Osteoblast (primary cell): ENCODE measurements at regions not wholly inside any gene's neighbourhood (a gene's known extent, or its start where the extent isn't known, plus 50 kb on each side); places are given as distances from the start of the nearest gene placed in this dataset.

Experiments used
- DNase-seq: peaks from one replicate; pipeline ENCODE4 v3.0.0; 2011; ENCODE audit warnings: low spot score, mixed read lengths; ENCODE audit not compliant: insufficient read length; ENCODE audit errors: missing footprints
- H2AFZ ChIP-seq: 2 replicates; pipeline ENCODE4 v1.6.0; 2011; ENCODE audit warnings: mild to moderate bottlenecking, low read length
- H3K27ac ChIP-seq: 2 replicates; pipeline ENCODE4 v1.5.1; 2011; ENCODE audit warnings: mild to moderate bottlenecking, low read depth, low read length, moderate library complexity
- H3K27me3 ChIP-seq: 2 replicates; pipeline ENCODE4 v1.6.0; 2012; ENCODE audit warnings: mild to moderate bottlenecking, control low read depth, inconsistent platforms, low read length, moderate library complexity; ENCODE audit not compliant: insufficient read depth
- H3K36me3 ChIP-seq: 2 replicates; pipeline ENCODE4 v1.5.1; 2011; ENCODE audit warnings: mild to moderate bottlenecking, low read length, control low read depth, moderate library complexity; ENCODE audit not compliant: insufficient read depth
- H3K4me1 ChIP-seq: 2 replicates; pipeline ENCODE4 v1.5.1; 2011; ENCODE audit warnings: mild to moderate bottlenecking, low read length, control low read depth, moderate library complexity; ENCODE audit not compliant: insufficient read depth
- H3K4me2 ChIP-seq: 2 replicates; pipeline ENCODE4 v1.6.0; 2011; ENCODE audit warnings: mild to moderate bottlenecking, low read length; ENCODE audit not compliant: insufficient read depth
- H3K4me3 ChIP-seq: fragments of 200-600 bp; sonication (generic); 3 replicates; pipeline ENCODE4 v1.5.1; 2012; ENCODE audit warnings: mild to moderate bottlenecking, low read length, inconsistent platforms; ENCODE audit not compliant: insufficient read depth
- H3K79me2 ChIP-seq: 2 replicates; pipeline ENCODE4 v1.6.0; 2012; ENCODE audit warnings: mild to moderate bottlenecking, low read length, control low read depth, inconsistent platforms; ENCODE audit not compliant: insufficient read depth
- H3K9me3 ChIP-seq: 2 replicates; pipeline ENCODE4 v1.5.1; 2011; ENCODE audit warnings: low read depth, low read length, control low read depth
- H4K20me1 ChIP-seq: 2 replicates; pipeline ENCODE4 v1.6.0; 2012; ENCODE audit warnings: mild to moderate bottlenecking, low read length, control low read depth; ENCODE audit not compliant: insufficient read depth
- TF ChIP-seq, protein P1 (sequence below): IDR thresholded peaks from 2 replicates; pipeline ENCODE4 v1.5.1; 2011; ENCODE audit warnings: mild to moderate bottlenecking, low read depth, low read length, moderate library complexity; ENCODE audit errors: extremely low read depth

DNA sequence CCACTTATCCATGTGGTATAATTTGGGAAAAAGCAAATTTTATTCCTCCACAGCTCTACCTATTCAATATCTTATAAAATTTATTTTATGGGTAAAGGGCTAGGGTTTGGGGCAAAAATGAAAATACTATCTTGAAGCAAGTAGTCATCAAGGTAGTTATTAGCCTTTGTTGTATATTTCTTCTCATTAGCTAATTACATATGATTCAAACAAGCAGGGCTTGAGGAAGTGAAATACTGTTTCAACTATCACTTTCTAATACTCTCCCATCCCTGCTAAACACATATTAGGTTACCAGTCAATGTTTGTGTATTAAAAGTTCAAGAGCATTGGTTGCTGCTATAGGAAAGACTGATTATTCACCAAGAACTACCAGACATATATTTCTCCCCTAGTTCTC is 517.3 kb downstream of the METTL15 start:
- Histone ChIP-seq H3K27ac (no peak overlapping the region), H3K4me1 (peaks cover 14% of the 10 kb centered on the region), H3K27me3 (no peaks in the 10 kb centered on the region), H3K4me2 (no peak overlapping the region), H3K36me3 (no peaks in the 10 kb centered on the region), H3K4me3 (no peak overlapping the region), H3K79me2 (no peaks in the 10 kb centered on the region), H3K9me3 (no peaks in the 10 kb centered on the region), H2AFZ (no peak overlapping the region), H4K20me1 (no peaks in the 10 kb centered on the region)
- TF ChIP-seq, protein P1, sequence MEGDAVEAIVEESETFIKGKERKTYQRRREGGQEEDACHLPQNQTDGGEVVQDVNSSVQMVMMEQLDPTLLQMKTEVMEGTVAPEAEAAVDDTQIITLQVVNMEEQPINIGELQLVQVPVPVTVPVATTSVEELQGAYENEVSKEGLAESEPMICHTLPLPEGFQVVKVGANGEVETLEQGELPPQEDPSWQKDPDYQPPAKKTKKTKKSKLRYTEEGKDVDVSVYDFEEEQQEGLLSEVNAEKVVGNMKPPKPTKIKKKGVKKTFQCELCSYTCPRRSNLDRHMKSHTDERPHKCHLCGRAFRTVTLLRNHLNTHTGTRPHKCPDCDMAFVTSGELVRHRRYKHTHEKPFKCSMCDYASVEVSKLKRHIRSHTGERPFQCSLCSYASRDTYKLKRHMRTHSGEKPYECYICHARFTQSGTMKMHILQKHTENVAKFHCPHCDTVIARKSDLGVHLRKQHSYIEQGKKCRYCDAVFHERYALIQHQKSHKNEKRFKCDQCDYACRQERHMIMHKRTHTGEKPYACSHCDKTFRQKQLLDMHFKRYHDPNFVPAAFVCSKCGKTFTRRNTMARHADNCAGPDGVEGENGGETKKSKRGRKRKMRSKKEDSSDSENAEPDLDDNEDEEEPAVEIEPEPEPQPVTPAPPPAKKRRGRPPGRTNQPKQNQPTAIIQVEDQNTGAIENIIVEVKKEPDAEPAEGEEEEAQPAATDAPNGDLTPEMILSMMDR: no peak
- DNase-seq: no peak

DNA sequence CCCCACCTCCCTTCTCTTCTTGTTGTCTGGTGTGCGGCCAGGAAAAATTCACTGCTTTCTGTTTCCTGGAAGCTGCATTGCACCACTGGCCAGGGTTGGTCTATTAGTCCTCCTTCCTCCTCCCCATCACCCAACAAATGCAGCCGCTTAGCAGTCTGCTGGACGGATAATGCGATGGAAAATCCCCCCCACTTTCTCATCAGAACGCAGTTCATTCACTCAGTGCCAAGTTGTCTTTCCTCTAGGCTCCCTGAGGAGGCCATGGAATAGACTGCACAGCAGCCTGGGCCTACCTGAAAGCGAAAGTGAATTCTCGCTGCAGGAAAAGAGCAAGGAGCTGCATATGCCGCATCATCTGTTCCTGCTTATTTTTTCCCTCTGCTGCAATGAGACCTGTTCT is 513.6 kb downstream of the METTL15 start:
- Histone ChIP-seq H3K4me2 (peak overlapping the region; percentile 86), H3K27me3 (no peaks in the 10 kb centered on the region), H3K27ac (peak overlapping the region; percentile 17), H3K4me3 (peak overlapping the region; percentile 59), H4K20me1 (no peaks in the 10 kb centered on the region), H3K36me3 (no peaks in the 10 kb centered on the region), H3K9me3 (no peaks in the 10 kb centered on the region), H2AFZ (peak overlapping the region; percentile 86), H3K79me2 (no peaks in the 10 kb centered on the region), H3K4me1 (peaks cover 44% of the 10 kb centered on the region)
- TF ChIP-seq, protein P1: no peak
- no peak for DNase-seq

DNA sequence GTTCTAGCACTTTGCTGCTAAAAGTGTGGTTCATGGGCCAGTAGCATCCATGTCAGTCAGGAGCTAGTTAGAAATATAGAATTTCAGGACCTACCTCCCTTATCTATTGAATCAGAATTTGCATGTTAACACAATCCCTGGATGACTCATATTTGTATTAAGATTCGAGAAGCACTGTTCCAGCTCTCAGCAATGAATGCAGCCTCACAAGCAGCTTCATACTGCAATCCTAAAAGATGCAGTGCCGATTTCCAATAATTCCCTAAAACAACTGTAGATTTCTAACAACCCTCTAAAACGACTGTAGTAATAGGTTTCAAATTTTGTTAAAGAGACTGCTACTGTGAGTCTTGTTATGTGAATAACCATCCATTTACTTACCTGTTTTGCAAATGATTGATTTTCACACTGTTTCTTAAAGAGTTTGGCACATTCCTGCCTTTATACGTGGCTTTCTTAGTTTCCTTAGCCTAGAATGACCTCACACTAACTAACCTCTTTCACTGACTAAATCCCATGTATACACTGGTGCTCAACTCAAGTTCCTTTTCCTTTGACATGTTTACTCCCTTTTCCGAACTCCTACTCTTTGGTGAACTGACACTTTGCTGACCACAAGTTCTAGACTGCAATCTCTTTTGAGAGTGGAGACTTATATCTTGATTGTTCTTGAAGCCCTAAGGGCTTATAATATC is 511.8 kb downstream of the METTL15 start:
- Histone ChIP-seq H3K27ac (peak overlapping the region; percentile 52), H3K79me2 (no peaks in the 10 kb centered on the region), H2AFZ (peak overlapping the region; percentile 14), H3K4me2 (peak overlapping the region; percentile 31), H3K4me3 (no peak overlapping the region), H3K4me1 (peaks cover 49% of the 10 kb centered on the region), H3K36me3 (no peaks in the 10 kb centered on the region), H4K20me1 (no peaks in the 10 kb centered on the region), H3K9me3 (no peaks in the 10 kb centered on the region), H3K27me3 (no peaks in the 10 kb centered on the region)
- peak; percentile 62 for DNase-seq
- TF ChIP-seq, protein P1: no peak

DNA sequence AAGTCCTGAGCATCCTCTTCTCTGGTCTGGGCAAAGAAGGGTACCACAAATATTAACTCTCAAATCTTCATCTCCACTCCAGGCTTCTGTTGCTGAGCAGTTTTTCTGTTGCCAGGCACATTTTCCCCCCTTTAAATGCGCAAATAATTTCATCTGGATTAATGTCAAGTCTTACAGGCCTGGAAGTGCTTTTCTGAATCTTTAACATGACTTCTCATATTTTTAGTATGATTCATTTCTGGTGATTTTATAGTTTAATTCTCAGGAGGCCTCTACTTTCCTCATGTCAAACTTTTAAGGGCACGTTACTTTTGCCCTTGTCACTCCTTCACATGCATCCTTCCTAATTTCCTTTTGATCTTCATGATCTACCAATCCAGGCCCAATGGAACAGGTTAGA is 510.2 kb downstream of the METTL15 start:
- H3K9me3 ChIP-seq: no peaks in the 10 kb centered on the region
- no peaks in the 10 kb centered on the region for H3K79me2 ChIP-seq
- peaks cover 49% of the 10 kb centered on the region for H3K4me1 ChIP-seq
- peak overlapping the region; percentile 52 for H3K27ac ChIP-seq
- peak; percentile 38 for DNase-seq
- TF ChIP-seq, protein P1: no peak
- no peaks in the 10 kb centered on the region for H4K20me1 ChIP-seq
- no peaks in the 10 kb centered on the region for H3K36me3 ChIP-seq
- H3K4me2 ChIP-seq: no peak overlapping the region
- H3K27me3 ChIP-seq: no peaks in the 10 kb centered on the region
- no peak overlapping the region for H3K4me3 ChIP-seq
- no peak overlapping the region for H2AFZ ChIP-seq
